GM12891 (cell line): ENCODE measurements at regions not wholly inside any gene's neighbourhood (a gene's known extent, or its start where the extent isn't known, plus 50 kb on each side); places are given as distances from the start of the nearest gene placed in this dataset.

Experiments
- POLR2A ChIP-seq: IDR thresholded peaks from 2 replicates; pipeline ENCODE4 v1.6.1; 2011; ENCODE audit warnings: low read depth, low read length, control low read depth
- TAF1 ChIP-seq: IDR thresholded peaks from 2 replicates; pipeline ENCODE4 v1.6.1; 2011; ENCODE audit warnings: low read depth, low read length, control low read depth

GRCh38 chr2:2800001-2800400 lies 468.9 kb upstream of the MYT1L start:
- no peak for TF ChIP-seq POLR2A
- TF ChIP-seq TAF1, result no peak
